HEK293 (cell line): ENCODE measurements at regions not wholly inside any gene's neighbourhood (a gene's known extent, or its start where the extent isn't known, plus 50 kb on each side); places are given as distances from the start of the nearest gene placed in this dataset.

ENCODE experiments used
- ATF2 ChIP-seq: fragments of 450-650 bp; formaldehyde crosslinking; IDR thresholded peaks from 2 replicates; pipeline ENCODE4 v1.5.1; 2016; ENCODE audit warnings: missing biosample characterization, missing genetic modification characterization, low read depth
- CTCF ChIP-seq: fragments of 450-650 bp; formaldehyde crosslinking; IDR thresholded peaks from 2 replicates; pipeline ENCODE4 v1.5.1; 2016; ENCODE audit warnings: missing biosample characterization, missing genetic modification characterization
- HOXA7 ChIP-seq: sonication (generic); formaldehyde crosslinking; IDR thresholded peaks from 2 replicates; pipeline ENCODE4 v1.8.1; 2022; ENCODE audit warnings: missing genetic modification reagents, borderline replicate concordance
- INSM2 ChIP-seq: fragments of 450-650 bp; formaldehyde crosslinking; IDR thresholded peaks from 2 replicates; pipeline ENCODE4 v1.5.1; 2016; ENCODE audit warnings: missing biosample characterization, missing genetic modification characterization
- RBAK ChIP-seq: fragments of 450-650 bp; formaldehyde crosslinking; IDR thresholded peaks from 2 replicates; pipeline ENCODE4 v1.5.1; 2016; ENCODE audit warnings: missing biosample characterization, missing genetic modification characterization
- ZNF112 ChIP-seq: fragments of 450-650 bp; formaldehyde crosslinking; IDR thresholded peaks from 2 replicates; pipeline ENCODE4 v1.5.0; 2017; ENCODE audit warnings: missing biosample characterization, missing genetic modification characterization
- ZNF155 ChIP-seq: fragments of 450-650 bp; formaldehyde crosslinking; IDR thresholded peaks from 2 replicates; pipeline ENCODE4 v1.5.1; 2016; ENCODE audit warnings: missing biosample characterization, missing genetic modification characterization
- ZNF280D ChIP-seq: fragments of 450-650 bp; formaldehyde crosslinking; IDR thresholded peaks from 2 replicates; pipeline ENCODE4 v1.5.1; 2016; ENCODE audit warnings: missing biosample characterization, missing genetic modification characterization
- ZNF560 ChIP-seq: fragments of 450-650 bp; formaldehyde crosslinking; IDR thresholded peaks from 2 replicates; pipeline ENCODE4 v1.5.1; 2017; ENCODE audit warnings: missing biosample characterization, missing genetic modification characterization, borderline replicate concordance
- ZNF704 ChIP-seq: fragments of 450-650 bp; formaldehyde crosslinking; IDR thresholded peaks from 2 replicates; pipeline ENCODE4 v1.5.1; 2016; ENCODE audit warnings: missing biosample characterization, missing genetic modification characterization

GRCh38 chr7:125984795-125985194 is 1055.2 kb upstream of the POT1 start:
- TF ChIP-seq ZNF280D (tag by site-specific recombination) (no peak), CTCF (no peak), INSM2 (tag by site-specific recombination) (no peak), ZNF155 (no peak), HOXA7 (CRISPR knock-in tag) (no peak), ZNF704 (no peak), ZNF560 (tag by site-specific recombination) (no peak), RBAK (tag by site-specific recombination) (no peak), ZNF112 (tag by site-specific recombination) (no peak), ATF2 (tag by site-specific recombination) (no peak)
